Psoas muscle (tissue), 7 donors: ENCODE measurements at regions not wholly inside any gene's neighbourhood (a gene's known extent, or its start where the extent isn't known, plus 50 kb on each side); places are given as distances from the start of the nearest gene placed in this dataset.

Source experiments
- ATAC-seq, 4 donors: fragments of 200-7000 bp; cut with Tn5 transposase; one replicate each; pipeline ENCODE4 v1.9.1; 2020; ENCODE audit warnings: moderate library complexity in 3 of 4, mild to moderate bottlenecking in 2 of 4
- DNase-seq, 2 donors: peaks; one replicate each; pipeline ENCODE4 v3.0.0-alpha.2; 2020
- H3K27ac ChIP-seq: fragments of 200-600 bp; one replicate; pipeline ENCODE4 v1.8.0; 2022
- H3K27me3 ChIP-seq, 3 donors: fragments of 200-600 bp in 1 of 3; one replicate each; pipeline versions ENCODE4 v1.6.1 to v1.8.0; 2013 to 2022; ENCODE audit warnings: low read length in 2 of 3, mild to moderate bottlenecking in 2 of 3, moderate library complexity in 1 of 3; ENCODE audit not compliant: insufficient read depth in 3 of 3
- H3K36me3 ChIP-seq, 2 donors: fragments of 200-600 bp in 1 of 2; one replicate each; pipeline versions ENCODE4 v1.6.1 to v1.8.0; 2013 to 2022; ENCODE audit warnings: low read depth in 1 of 2, mild to moderate bottlenecking in 1 of 2, moderate library complexity in 1 of 2; ENCODE audit not compliant: insufficient read depth in 1 of 2
- H3K4me1 ChIP-seq: fragments of 200-600 bp; one replicate; pipeline ENCODE4 v1.8.0; 2022
- H3K4me3 ChIP-seq: fragments of 200-600 bp; one replicate; pipeline ENCODE4 v1.8.0; 2022; ENCODE audit warnings: mild to moderate bottlenecking
- H3K9me3 ChIP-seq: fragments of 200-600 bp; one replicate; pipeline ENCODE4 v1.8.0; 2022
- CTCF ChIP-seq: fragments of 200-600 bp; IDR thresholded peaks from one replicate; pipeline ENCODE4 v1.8.0; 2022; ENCODE audit warnings: antibody characterized with exemption
- WGBS, 3 donors: extraction: QIAGEN DNeasy Blood & Tissue Kit; methylation state at CpG; one replicate each; pipeline versions ENCODE4 v1.1.6 to v1.1.7; 2013; 5-methylcytosine and 5-hydroxymethylcytosine counted together
- intact Hi-C, 2 donors: fragments of 100-400 bp; cut with DNase I; formaldehyde crosslinking; loops; one replicate each; pipeline versions ENCODE4 v1.11.0 to v1.14.2; 2022
- donor health status: healthy with polysubstance abuse.
- donor health status: DM: no; HTN: no; CAD: no; lungs with moderate emphysema.
- donor health status: Bipolar disorder and iron deficiency.
- donor health status: healthy.
- donor health status: DM: yes; HTN: yes; CAD: no.
- donor health status: DM: no; HTN: no; CAD: no.
- donor health status: DM: yes; HTN: yes; CAD: no.

GRCh38 chr13:106797081-106797640 lies 229.2 kb upstream of the ARGLU1 start:
- 76 to 77% (median 77%) methylated on average over 9 of the region's 9 CpGs for WGBS, 3 donors
- Histone ChIP-seq H3K36me3 (no peaks in the 10 kb centered on the region), H3K4me1 (no peaks in the 10 kb centered on the region), H3K4me3 (no peak overlapping the region), H3K9me3 (no peaks in the 10 kb centered on the region), H3K27ac (no peak overlapping the region), H3K27me3 (no peaks in the 10 kb centered on the region)
- DNase-seq = no peak
- TF ChIP-seq CTCF = no peak
- ATAC-seq = no peak
- intact Hi-C loops = no loop called here

GRCh38 chr13:106796280-106797047 lies 228.5 kb upstream of the ARGLU1 start:
- WGBS, 3 donors = 32 to 37% (median 33%) methylated on average over 16 of the region's 16 CpGs
- DNase-seq (no peak), ATAC-seq (no peak)
- Histone ChIP-seq H3K4me1 (no peaks in the 10 kb centered on the region), H3K27me3 (no peaks in the 10 kb centered on the region), H3K27ac (no peak overlapping the region), H3K4me3 (peak overlapping the region; percentile 32), H3K36me3 (no peaks in the 10 kb centered on the region), H3K9me3 (no peaks in the 10 kb centered on the region)
- intact Hi-C loops = no loop called here
- no peak for TF ChIP-seq CTCF

- H3K27ac ChIP-seq = no peak overlapping the region
- no peak for TF ChIP-seq CTCF
- H3K9me3 ChIP-seq = no peaks in the 10 kb centered on the region
- peak overlapping the region; percentile 32 for H3K4me3 ChIP-seq
- H3K4me1 ChIP-seq = no peaks in the 10 kb centered on the region
- intact Hi-C loops = no loop called here
- H3K27me3 ChIP-seq = no peaks in the 10 kb centered on the region
- WGBS, 3 donors = 37 to 48% (median 41%) methylated on average over 9 of the region's 9 CpGs
- DNase-seq = no peak
- ATAC-seq = no peak
- no peaks in the 10 kb centered on the region for H3K36me3 ChIP-seq
Measured at GRCh38 chr13:106795847-106796246, 227.9 kb upstream of the ARGLU1 start.

- Histone ChIP-seq H3K4me3 (no peak overlapping the region), H3K27me3 (no peaks in the 10 kb centered on the region), H3K27ac (no peak overlapping the region), H3K9me3 (no peaks in the 10 kb centered on the region), H3K4me1 (no peaks in the 10 kb centered on the region), H3K36me3 (no peaks in the 10 kb centered on the region)
- ATAC-seq (no peak), DNase-seq (no peak)
- TF ChIP-seq CTCF = no peak
- intact Hi-C loops = no loop called here
- 68 to 93% (median 78%) methylated on average over 4 of the region's 4 CpGs for WGBS, 3 donors
Measured at GRCh38 chr13:106794117-106794516, 226.2 kb upstream of the ARGLU1 start.

- H3K4me3 ChIP-seq = no peak overlapping the region
- H3K9me3 ChIP-seq = no peaks in the 10 kb centered on the region
- intact Hi-C loops = no loop called here
- TF ChIP-seq CTCF = no peak
- no peaks in the 10 kb centered on the region for H3K27me3 ChIP-seq
- ATAC-seq = no peak
- H3K4me1 ChIP-seq = no peaks in the 10 kb centered on the region
- no peaks in the 10 kb centered on the region for H3K36me3 ChIP-seq
- H3K27ac ChIP-seq = no peak overlapping the region
- no peak for DNase-seq
Measured at GRCh38 chr13:106789911-106790310, 222.0 kb upstream of the ARGLU1 start.
